Transverse colon (tissue), 4 donors: ENCODE measurements at regions not wholly inside any gene's neighbourhood (a gene's known extent, or its start where the extent isn't known, plus 50 kb on each side); places are given as distances from the start of the nearest gene placed in this dataset.
"Not testable (repeated sequence)": the region's sequence is repeated elsewhere in the genome, so short reads cannot be mapped to it uniquely, and the experiment has no call there.

Source experiments
- DNase-seq: peaks from one replicate; pipeline ENCODE4 v3.0.0-alpha.2; 2019
- H3K27ac ChIP-seq, 4 donors: fragments of 200-600 bp; sonication (generic); 2 replicates each; pipeline ENCODE4 v1.5.1; 2016 to 2018; ENCODE audit warnings: inconsistent platforms in 4 of 4
- H3K27me3 ChIP-seq: fragments of 200-600 bp; sonication (generic); 2 replicates; pipeline ENCODE4 v1.5.1; 2017; ENCODE audit warnings: inconsistent platforms
- H3K36me3 ChIP-seq, 4 donors: fragments of 200-600 bp; sonication (generic); 2 replicates each; pipeline ENCODE4 v1.5.1; 2017 to 2019; ENCODE audit warnings: inconsistent platforms in 4 of 4
- H3K4me1 ChIP-seq, 4 donors: fragments of 200-600 bp; sonication (generic); 2 replicates each; pipeline ENCODE4 v1.5.1; 2017 to 2020; ENCODE audit warnings: inconsistent platforms in 4 of 4
- H3K4me3 ChIP-seq, 4 donors: fragments of 200-600 bp; sonication (generic); 1 replicate in 1 of 4; 2 replicates in 3 of 4; pipeline versions ENCODE4 v1.5.1 to v1.6.1; 2017 to 2019; ENCODE audit warnings: inconsistent platforms in 4 of 4
- H3K9me3 ChIP-seq, 2 donors: fragments of 200-600 bp; sonication (generic); 2 replicates each; pipeline ENCODE4 v1.5.1; 2017 to 2019; ENCODE audit warnings: inconsistent platforms in 2 of 2
- CTCF ChIP-seq, 5 experiments: fragments of 200-600 bp in 3 of 5; fragments of 450-650 bp in 2 of 5; sonication (generic) in 3 of 5; IDR thresholded peaks; 1 replicate in 2 of 5; 2 replicates in 3 of 5; pipeline ENCODE4 v1.5.1; 2016 to 2017; ENCODE audit warnings: antibody characterized with exemption in 5 of 5, inconsistent platforms in 3 of 5, mild to moderate bottlenecking in 2 of 5, moderate library complexity in 1 of 5
- EP300 ChIP-seq: sonication (generic); formaldehyde crosslinking; IDR thresholded peaks from one replicate; pipeline ENCODE4 v1.6.1; 2017; ENCODE audit warnings: antibody characterized with exemption, low read depth
- POLR2A ChIP-seq: fragments of 450-650 bp; IDR thresholded peaks from one replicate; pipeline ENCODE4 v1.6.1; 2016; ENCODE audit warnings: antibody characterized with exemption, mild to moderate bottlenecking, moderate library complexity
- POLR2AphosphoS5 ChIP-seq, 3 donors: sonication (generic); formaldehyde crosslinking; IDR thresholded peaks; one replicate each; pipeline ENCODE4 v1.6.1; 2016; ENCODE audit warnings: antibody characterized with exemption in 3 of 3
- WGBS, 2 donors: methylation state at CpG; one replicate each; pipeline ENCODE4 v1.1.5; 2018; ENCODE audit warnings: low coverage in 1 of 2; 5-methylcytosine and 5-hydroxymethylcytosine counted together
- in situ Hi-C, 4 donors: fragments of 200-750 bp; cut with MboI; loops; one replicate each; pipeline versions ENCODE4 v1.15.0 to v1.15.1; 2017; ENCODE audit warnings: low sequenced_read_pairs in 3 of 4, low pct_ligation_motif_present in 1 of 4, low pct_unique_long_range_greater_than_20kb in 1 of 4
- intact Hi-C: fragments of 100-400 bp; cut with DNase I; formaldehyde crosslinking; loops from one replicate; pipeline ENCODE4 v1.15.1; 2023; ENCODE audit warnings: low total_unique reads

GRCh38 chr6:144782634-144783033 lies 497.5 kb downstream of the UTRN start:
- Histone ChIP-seq H3K4me3 (no peak overlapping the region), H3K27ac (no peak overlapping the region), H3K27me3 (no peaks in the 10 kb centered on the region), H3K4me1 (no peaks in the 10 kb centered on the region), H3K36me3 (peaks cover 0 to 5% (median 0%) of the 10 kb centered on the region in 4 donors), H3K9me3 (no peaks in the 10 kb centered on the region)
- in situ Hi-C loops (no loop called here), intact Hi-C loops (no loop called here)
- WGBS, 2 donors = 85 to 94% methylated on average over 5 to 6 of the region's 6 CpGs
- TF ChIP-seq POLR2AphosphoS5 (IDR thresholded peaks at IDR 0.05) (no peak), CTCF (IDR thresholded peaks at IDR 0.05) (no peak), EP300 (no peak), POLR2A (no peak)
- no peak for DNase-seq

- 92 to 100% methylated on average over 2 to 3 of the region's 3 CpGs for WGBS, 2 donors
- intact Hi-C loops (no loop called here), in situ Hi-C loops (no loop called here)
- no peak for DNase-seq
- Histone ChIP-seq H3K36me3 (peaks cover 0 to 11% (median 0%) of the 10 kb centered on the region in 4 donors), H3K27ac (no peak overlapping the region), H3K4me3 (no peak overlapping the region), H3K27me3 (no peaks in the 10 kb centered on the region), H3K4me1 (no peaks in the 10 kb centered on the region), H3K9me3 (no peaks in the 10 kb centered on the region)
- TF ChIP-seq POLR2AphosphoS5 (IDR thresholded peaks at IDR 0.05) = no peak
- TF ChIP-seq POLR2A = no peak
- TF ChIP-seq CTCF (IDR thresholded peaks at IDR 0.05) = no peak
- TF ChIP-seq EP300 = no peak
Measured at GRCh38 chr6:144785056-144785455, 499.9 kb downstream of the UTRN start.

- DNase-seq = no peak
- H3K27ac ChIP-seq = no peak overlapping the region
- H3K4me3 ChIP-seq = no peak overlapping the region
- in situ Hi-C loops = no loop called here
- 88 to 92% methylated on average over 2 of the region's 2 CpGs for WGBS, 2 donors
- no peaks in the 10 kb centered on the region for H3K4me1 ChIP-seq
- peaks cover 0 to 10% (median 0%) of the 10 kb centered on the region in 4 donors for H3K36me3 ChIP-seq
- intact Hi-C loops = no loop called here
- H3K27me3 ChIP-seq = no peaks in the 10 kb centered on the region
- no peaks in the 10 kb centered on the region for H3K9me3 ChIP-seq
- TF ChIP-seq CTCF (IDR thresholded peaks at IDR 0.05) (no peak), EP300 (no peak), POLR2A (no peak), POLR2AphosphoS5 (IDR thresholded peaks at IDR 0.05) (no peak)
Measured at GRCh38 chr6:144786825-144787224, 501.7 kb downstream of the UTRN start.

GRCh38 chr6:144793744-144794143 lies 508.6 kb downstream of the UTRN start:
- no peaks in the 10 kb centered on the region for H3K27me3 ChIP-seq
- H3K4me3 ChIP-seq = no peak overlapping the region
- 83 to 91% methylated on average over 3 to 4 of the region's 4 CpGs for WGBS, 2 donors
- intact Hi-C loops = no loop called here
- H3K4me1 ChIP-seq = no peaks in the 10 kb centered on the region
- TF ChIP-seq POLR2AphosphoS5 (IDR thresholded peaks at IDR 0.05) = no peak
- no peak for TF ChIP-seq CTCF (IDR thresholded peaks at IDR 0.05)
- no peak for TF ChIP-seq EP300
- H3K9me3 ChIP-seq = no peaks in the 10 kb centered on the region
- no peak for DNase-seq
- in situ Hi-C loops = no loop called here
- H3K27ac ChIP-seq = no peak overlapping the region
- H3K36me3 ChIP-seq = peaks cover 0 to 33% (median 9%) of the 10 kb centered on the region in 4 donors

GRCh38 chr6:144795022-144795421 lies 509.9 kb downstream of the UTRN start:
- H3K9me3 ChIP-seq, intact Hi-C loops, H3K4me1 ChIP-seq, DNase-seq, H3K27me3 ChIP-seq, in situ Hi-C loops, H3K4me3 ChIP-seq, H3K27ac ChIP-seq: not testable (repeated sequence)
- 97 to 100% methylated on average over 2 of the region's 2 CpGs for WGBS, 2 donors
- peaks cover 0 to 28% (median 9%) of the 10 kb centered on the region in 4 donors for H3K36me3 ChIP-seq
